Spleen (tissue), 11 donors: ENCODE measurements at regions not wholly inside any gene's neighbourhood (a gene's known extent, or its start where the extent isn't known, plus 50 kb on each side); places are given as distances from the start of the nearest gene placed in this dataset.

ENCODE experiments used
- DNase-seq: peaks from one replicate; pipeline ENCODE4 v3.0.0-alpha.2; 2020
- H3K27ac ChIP-seq, 8 donors: fragments of 200-600 bp; sonication (generic) in 7 of 8; 1 replicate in 4 of 8; 2 replicates in 4 of 8; pipeline versions ENCODE4 v1.5.0 to v1.8.0; 2016 to 2021; ENCODE audit warnings: inconsistent platforms in 4 of 8, mild to moderate bottlenecking in 4 of 8, moderate library complexity in 1 of 8
- H3K27me3 ChIP-seq, 7 donors: fragments of 200-600 bp; sonication (generic) in 6 of 7; replicated peaks in 1 of 7; 1 replicate in 4 of 7; 2 replicates in 3 of 7; pipeline versions ENCODE4 v1.5.0 to v1.8.0; 2016 to 2021; ENCODE audit warnings: inconsistent platforms in 3 of 7, mild to moderate bottlenecking in 1 of 7
- H3K36me3 ChIP-seq, 6 donors: fragments of 200-600 bp; sonication (generic) in 5 of 6; 1 replicate in 4 of 6; 2 replicates in 2 of 6; pipeline versions ENCODE4 v1.5.0 to v1.8.0; 2016 to 2021; ENCODE audit warnings: inconsistent platforms in 2 of 6
- H3K4me1 ChIP-seq, 6 donors: fragments of 200-600 bp; sonication (generic) in 5 of 6; 1 replicate in 3 of 6; 2 replicates in 3 of 6; pipeline versions ENCODE4 v1.5.0 to v1.8.0; 2016 to 2021; ENCODE audit warnings: inconsistent platforms in 3 of 6
- H3K4me3 ChIP-seq, 8 donors: fragments of 200-600 bp; sonication (generic) in 7 of 8; 1 replicate in 4 of 8; 2 replicates in 4 of 8; pipeline versions ENCODE4 v1.5.0 to v1.8.0; 2016 to 2021; ENCODE audit warnings: inconsistent platforms in 4 of 8, mild to moderate bottlenecking in 4 of 8, moderate library complexity in 2 of 8
- H3K9me3 ChIP-seq, 8 donors: fragments of 200-600 bp; sonication (generic) in 7 of 8; 1 replicate in 4 of 8; 2 replicates in 4 of 8; pipeline versions ENCODE4 v1.5.0 to v1.8.0; 2016 to 2021; ENCODE audit warnings: inconsistent platforms in 4 of 8
- CTCF ChIP-seq, 11 experiments: fragments of 200-600 bp in 7 of 11; fragments of 450-650 bp in 4 of 11; sonication (generic) in 4 of 11; IDR thresholded peaks in 8 of 11; conservative IDR thresholded peaks in 3 of 11; 1 replicate in 7 of 11; 2 replicates in 4 of 11; pipeline versions ENCODE4 v1.4.0 to v1.8.0; 2016 to 2021; ENCODE audit warnings: antibody characterized with exemption in 11 of 11, inconsistent platforms in 4 of 11, mild to moderate bottlenecking in 1 of 11
- POLR2A ChIP-seq, 3 donors: fragments of 450-650 bp; IDR thresholded peaks; one replicate each; pipeline ENCODE4 v1.5.1; 2017; ENCODE audit warnings: antibody characterized with exemption in 3 of 3, mild to moderate bottlenecking in 1 of 3
- POLR2AphosphoS5 ChIP-seq, 3 donors: sonication (generic); formaldehyde crosslinking; IDR thresholded peaks; one replicate each; pipeline ENCODE4 v1.5.1; 2017; ENCODE audit warnings: antibody characterized with exemption in 3 of 3
- WGBS, 5 donors: extraction: QIAGEN DNeasy Blood & Tissue Kit in 3 of 5; methylation state at CpG; one replicate each; pipeline versions ENCODE4 v1.1.5 to v1.1.7; 2013 to 2018; 5-methylcytosine and 5-hydroxymethylcytosine counted together
- intact Hi-C: fragments of 100-400 bp; cut with DNase I; formaldehyde crosslinking; loops from one replicate; pipeline ENCODE4 v1.15.0; 2023; ENCODE audit warnings: low total_unique reads
- donor health status: healthy with polysubstance abuse.
- donor health status: DM: no; HTN: no; CAD: no; lungs with moderate emphysema.
- donor health status: DM: no; HTN: no; CAD: no.
- donor health status: Bipolar disorder and iron deficiency.
- donor health status: healthy.
- donor health status: DM: no; HTN: no; CAD: no.
- donor health status: DM: yes; HTN: yes; CAD: no.

- Histone ChIP-seq H3K4me1 (no peaks in the 10 kb centered on the region), H3K4me3 (no peak overlapping the region), H3K27me3 (peaks cover 0 to 4% (median 0%) of the 10 kb centered on the region in 7 donors), H3K9me3 (no peaks in the 10 kb centered on the region), H3K27ac (no peak overlapping the region), H3K36me3 (no peaks in the 10 kb centered on the region)
- intact Hi-C loops, result no loop called here
- DNase-seq, result no peak
- 69 to 88% (median 80%) methylated on average over 2 of the region's 2 CpGs for WGBS, 5 donors
- TF ChIP-seq CTCF (IDR thresholded peaks at IDR 0.05 in 8 of 11, conservative IDR thresholded peaks at IDR 0.05 in 3 of 11) (no peak), POLR2A (IDR thresholded peaks at IDR 0.05) (no peak), POLR2AphosphoS5 (IDR thresholded peaks at IDR 0.05) (no peak)
These were observed 101.7 kb upstream of the ETAA1 start for GRCh38 chr2:67295406-67295805.

GRCh38 chr2:67295851-67296250, 101.3 kb upstream of the ETAA1 start:
- H3K4me1 ChIP-seq, result no peaks in the 10 kb centered on the region
- H3K36me3 ChIP-seq, result no peaks in the 10 kb centered on the region
- H3K27me3 ChIP-seq, result peaks cover 0 to 4% (median 0%) of the 10 kb centered on the region in 7 donors
- no peak overlapping the region for H3K4me3 ChIP-seq
- H3K27ac ChIP-seq, result no peak overlapping the region
- 68 to 85% (median 75%) methylated on average over 4 of the region's 4 CpGs for WGBS, 5 donors
- no peaks in the 10 kb centered on the region for H3K9me3 ChIP-seq
- no peak for TF ChIP-seq POLR2A (IDR thresholded peaks at IDR 0.05)
- TF ChIP-seq POLR2AphosphoS5 (IDR thresholded peaks at IDR 0.05), result no peak
- TF ChIP-seq CTCF (IDR thresholded peaks at IDR 0.05 in 8 of 11, conservative IDR thresholded peaks at IDR 0.05 in 3 of 11), result no peak
- DNase-seq, result no peak
- intact Hi-C loops, result no loop called here

- TF ChIP-seq POLR2AphosphoS5 (IDR thresholded peaks at IDR 0.05) (no peak), CTCF (IDR thresholded peaks at IDR 0.05 in 8 of 11, conservative IDR thresholded peaks at IDR 0.05 in 3 of 11) (no peak), POLR2A (IDR thresholded peaks at IDR 0.05) (no peak)
- no peaks in the 10 kb centered on the region for H3K36me3 ChIP-seq
- DNase-seq, result no peak
- H3K9me3 ChIP-seq, result no peaks in the 10 kb centered on the region
- intact Hi-C loops, result no loop called here
- no peak overlapping the region for H3K27ac ChIP-seq
- no peaks in the 10 kb centered on the region for H3K4me1 ChIP-seq
- 75 to 86% (median 83%) methylated on average over 6 of the region's 6 CpGs for WGBS, 5 donors
- H3K27me3 ChIP-seq, result no peaks in the 10 kb centered on the region
- no peak overlapping the region for H3K4me3 ChIP-seq
These were observed 92.7 kb upstream of the ETAA1 start for GRCh38 chr2:67304300-67304890.

- Histone ChIP-seq H3K9me3 (no peaks in the 10 kb centered on the region), H3K27me3 (no peaks in the 10 kb centered on the region), H3K36me3 (no peaks in the 10 kb centered on the region), H3K4me3 (no peak overlapping the region), H3K27ac (no peak overlapping the region), H3K4me1 (no peaks in the 10 kb centered on the region)
- intact Hi-C loops, result no loop called here
- no peak for DNase-seq
- no peak for TF ChIP-seq POLR2A (IDR thresholded peaks at IDR 0.05)
- no peak for TF ChIP-seq CTCF (IDR thresholded peaks at IDR 0.05 in 8 of 11, conservative IDR thresholded peaks at IDR 0.05 in 3 of 11)
- no peak for TF ChIP-seq POLR2AphosphoS5 (IDR thresholded peaks at IDR 0.05)
- WGBS, 5 donors, result 81 to 90% (median 88%) methylated on average over 1 of the region's 1 CpG
These were observed 87.9 kb upstream of the ETAA1 start for GRCh38 chr2:67309281-67309680.
